Endothelial cell of umbilical vein (primary cell): ENCODE measurements at regions not wholly inside any gene's neighbourhood (a gene's known extent, or its start where the extent isn't known, plus 50 kb on each side); places are given as distances from the start of the nearest gene placed in this dataset.

ENCODE experiments used
- BruUV-seq: library from RNA; stranded (reverse); fragments of 400-500 nt; replicated peaks from 2 replicates; lab custom pipeline; 2021; lab: Mats Ljungman, UMichigan
- CTCF ChIA-PET: fragments of 300-600, 350-600 bp; sonication (Branson Sonifier 250); formaldehyde crosslinking; loops from one replicate; lab custom pipeline; 2021; ENCODE audit warnings: antibody characterized with exemption, inconsistent platforms; lab: Charles Lee
- POLR2A ChIA-PET: fragments of 300-600, 350-600 bp; sonication (Branson Sonifier 250); formaldehyde crosslinking; loops from one replicate; lab custom pipeline; 2021; ENCODE audit warnings: antibody characterized with exemption, inconsistent platforms; lab: Charles Lee
- DNase-seq: peaks from one replicate; pipeline ENCODE4 v3.0.0-alpha.2; 2011; ENCODE audit warnings: low read depth, low spot score
- FAIRE-seq: peaks from 2 replicates; lab custom pipeline; 2011; peaks lifted over from hg19 to GRCh38; lab: Jason Lieb, UNC
- H2AFZ ChIP-seq: 2 replicates; pipeline ENCODE4 v1.6.0; 2012; ENCODE audit warnings: low read depth, low read length, control low read depth, inconsistent platforms
- H3K27ac ChIP-seq: 2 replicates; pipeline ENCODE4 v1.5.1; 2011; ENCODE audit warnings: low read depth, mild to moderate bottlenecking, control low read depth, low read length, moderate library complexity; ENCODE audit not compliant: insufficient read depth
- H3K27me3 ChIP-seq, 2 experiments: 2 replicates each; pipeline versions ENCODE4 v1.6.0 to v1.6.1; 2011; ENCODE audit warnings: low read length in 2 of 2, mixed read lengths in 1 of 2; ENCODE audit not compliant: control insufficient read depth in 2 of 2, insufficient read depth in 2 of 2
- H3K36me3 ChIP-seq, 2 experiments: 2 replicates in 1 of 2; 3 replicates in 1 of 2; pipeline ENCODE4 v1.5.1; 2011; ENCODE audit warnings: low read length in 2 of 2, mild to moderate bottlenecking in 1 of 2, moderate library complexity in 1 of 2; ENCODE audit not compliant: control insufficient read depth in 2 of 2, insufficient read depth in 2 of 2; ENCODE audit errors: extremely low read depth in 1 of 2
- H3K4me1 ChIP-seq: 3 replicates; pipeline ENCODE4 v1.5.1; 2011; ENCODE audit warnings: mild to moderate bottlenecking, low read length; ENCODE audit not compliant: control insufficient read depth, insufficient read depth; ENCODE audit errors: extremely low read depth
- H3K4me2 ChIP-seq: 2 replicates; pipeline ENCODE4 v1.6.1; 2011; ENCODE audit warnings: low read length, control low read depth, mixed read lengths; ENCODE audit not compliant: insufficient read depth
- H3K4me3 ChIP-seq, 3 experiments: fragments of 200-600 bp in 1 of 3; sonication (generic), shearing (Covaris generic) in 1 of 3; replicated peaks in 1 of 3; 2 replicates each; pipeline ENCODE4 v1.5.1; 2011 to 2016; ENCODE audit warnings: control low read depth in 3 of 3, low read length in 3 of 3, mild to moderate bottlenecking in 2 of 3, inconsistent platforms in 1 of 3, low read depth in 1 of 3, moderate library complexity in 1 of 3; ENCODE audit not compliant: insufficient read depth in 1 of 3
- H3K79me2 ChIP-seq: 2 replicates; pipeline ENCODE4 v1.6.0; 2012; ENCODE audit warnings: low read length, inconsistent platforms; ENCODE audit not compliant: control insufficient read depth, insufficient read depth
- H3K9ac ChIP-seq: replicated peaks from 2 replicates; pipeline ENCODE3; 2011; ENCODE audit warnings: low read length, control low read depth; ENCODE audit not compliant: insufficient read depth; ENCODE audit errors: extremely low read depth
- H3K9me1 ChIP-seq: replicated peaks from 3 replicates; pipeline ENCODE4 v1.6.0; 2011; ENCODE audit warnings: mild to moderate bottlenecking, low read length; ENCODE audit not compliant: control insufficient read depth, insufficient read depth; ENCODE audit errors: extremely low read depth
- H3K9me3 ChIP-seq: replicated peaks from 2 replicates; pipeline ENCODE4 v1.5.1; 2012; ENCODE audit warnings: low read length, inconsistent platforms; ENCODE audit not compliant: control insufficient read depth, insufficient read depth
- H4K20me1 ChIP-seq: replicated peaks from 2 replicates; pipeline ENCODE3; 2011; ENCODE audit warnings: mild to moderate bottlenecking, low read length; ENCODE audit not compliant: control insufficient read depth, insufficient read depth; ENCODE audit errors: extremely low read depth
- CTCF ChIP-seq, 2 donors: IDR thresholded peaks; 1 replicate in 1 of 2; 2 replicates in 1 of 2; pipeline ENCODE4 v1.5.1; 2011; ENCODE audit warnings: low read length in 2 of 2, mild to moderate bottlenecking in 2 of 2, moderate library complexity in 2 of 2, control low read depth in 1 of 2, inconsistent platforms in 1 of 2, low read depth in 1 of 2; ENCODE audit not compliant: insufficient read depth in 1 of 2; ENCODE audit errors: extremely low read depth in 1 of 2
- EZH2 ChIP-seq: IDR thresholded peaks from 2 replicates; pipeline ENCODE4 v1.6.1; 2012; ENCODE audit warnings: borderline replicate concordance, low read depth, mild to moderate bottlenecking, moderate library complexity, low read length, inconsistent platforms; ENCODE audit not compliant: severe bottlenecking
- FOS ChIP-seq: IDR thresholded peaks from 2 replicates; pipeline ENCODE4 v1.6.1; 2011; ENCODE audit warnings: mild to moderate bottlenecking, low read length, moderate library complexity, borderline replicate concordance; ENCODE audit not compliant: insufficient read depth
- GATA2 ChIP-seq: IDR thresholded peaks from 2 replicates; pipeline ENCODE4 v1.7.0; 2011; ENCODE audit warnings: low read depth, mild to moderate bottlenecking, moderate library complexity, mixed read lengths, low read length; ENCODE audit not compliant: insufficient read length, insufficient read depth
- JUN ChIP-seq: IDR thresholded peaks from 2 replicates; pipeline ENCODE4 v1.6.1; 2011; ENCODE audit warnings: borderline replicate concordance, low read depth; ENCODE audit not compliant: insufficient read length, insufficient read depth
- MAX ChIP-seq: IDR thresholded peaks from 2 replicates; pipeline ENCODE4 v1.6.1; 2011; ENCODE audit not compliant: insufficient read depth, insufficient read length
- MYC ChIP-seq: IDR thresholded peaks from one replicate; pipeline ENCODE4 v1.6.1; 2011; ENCODE audit warnings: mild to moderate bottlenecking, low read depth, low read length
- POLR2A ChIP-seq: IDR thresholded peaks from 2 replicates; pipeline ENCODE4 v1.6.1; 2012; ENCODE audit warnings: low read depth, mild to moderate bottlenecking, control low read depth, low read length
- POLR2AphosphoS5 ChIP-seq: IDR thresholded peaks from 2 replicates; pipeline ENCODE4 v1.6.1; 2012; ENCODE audit warnings: low read depth, mild to moderate bottlenecking, control low read depth, low read length, moderate library complexity; ENCODE audit not compliant: insufficient read depth
- dilution Hi-C: fragments of 300-500 bp; cut with MboI; formaldehyde crosslinking; loops from one replicate; pipeline ENCODE4 v1.15.0; 2019; ENCODE audit warnings: low sequenced_read_pairs; ENCODE audit not compliant: extremely low pct_ligation_motif_present
- intact Hi-C: fragments of 100-400 bp; cut with micrococcal nuclease; formaldehyde crosslinking; loops from one replicate; pipeline ENCODE4 v1.10.0; 2022

DNA sequence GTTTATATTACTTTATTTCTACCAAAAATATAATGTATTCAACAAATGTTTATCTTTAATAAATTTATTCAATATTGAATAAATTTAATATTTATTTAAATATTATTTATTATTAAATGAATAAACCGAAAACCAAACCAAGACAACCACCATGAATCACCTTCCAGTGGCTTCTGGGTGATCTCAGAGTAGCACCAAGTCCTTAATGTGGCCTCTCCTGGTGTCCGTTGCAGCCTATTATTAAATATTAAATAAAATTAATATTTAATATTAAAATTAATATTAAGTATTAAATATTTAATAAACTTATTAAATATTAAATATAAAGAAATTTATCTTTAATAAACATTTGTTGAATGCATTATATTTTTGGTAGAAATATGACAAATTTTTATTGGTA, 143.3 kb upstream of the PLPP4 start:
- CTCF ChIA-PET: no interaction called here
- dilution Hi-C loops: no loop called here

DNA sequence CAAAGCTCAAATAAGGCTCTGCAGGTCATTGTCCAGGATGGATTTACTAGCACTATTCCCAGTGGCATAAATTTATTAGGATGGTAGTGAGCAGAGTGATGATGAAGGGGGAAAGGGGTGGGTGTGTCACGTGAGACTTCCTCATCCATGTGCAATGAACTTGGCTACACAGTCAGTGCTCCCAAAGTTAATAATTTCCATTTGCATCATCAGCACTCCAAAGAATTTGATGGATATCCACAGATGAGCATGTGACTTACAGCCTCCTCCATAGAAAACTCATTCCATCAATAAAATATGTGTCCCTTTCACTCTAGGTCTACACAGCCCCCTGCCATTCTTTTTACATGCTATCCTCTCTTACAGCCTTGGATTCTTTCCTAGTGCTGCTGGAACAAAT, 142.6 kb upstream of the PLPP4 start:
- Histone ChIP-seq H3K4me3 (no peak overlapping the region), H3K4me2 (no peak overlapping the region), H3K9ac (no peak overlapping the region), H3K27ac (no peak overlapping the region), H2AFZ (no peak overlapping the region), H3K27me3 (peaks cover 2 to 3% of the 10 kb centered on the region in 2 experiments), H4K20me1 (no peaks in the 10 kb centered on the region), H3K4me1 (no peaks in the 10 kb centered on the region), H3K79me2 (no peaks in the 10 kb centered on the region), H3K36me3 (no peaks in the 10 kb centered on the region), H3K9me1 (no peaks in the 10 kb centered on the region), H3K9me3 (no peaks in the 10 kb centered on the region)
- ChIA-PET POLR2A (no interaction called here), CTCF (no interaction called here)
- BruUV-seq: no TSS peak
- no peak for FAIRE-seq
- intact Hi-C loops (no loop called here), dilution Hi-C loops (no loop called here)
- DNase-seq: no peak
- TF ChIP-seq POLR2A (no peak), JUN (no peak), MYC (no peak), POLR2AphosphoS5 (no peak), EZH2 (no peak), MAX (no peak), GATA2 (no peak), CTCF (IDR thresholded peaks at IDR 0.05; ENCODE audit: extremely low read depth in 1 of 2, insufficient read depth in 1 of 2, low read depth in 1 of 2, low read length in 2 of 2) (no peak), FOS (no peak)

More for the DNA sequence above, 143.3 kb upstream of the PLPP4 start:
- Histone ChIP-seq H4K20me1 (no peaks in the 10 kb centered on the region), H3K9me3 (no peaks in the 10 kb centered on the region), H2AFZ (no peak overlapping the region), H3K27ac (no peak overlapping the region), H3K4me3 (no peak overlapping the region), H3K4me1 (no peaks in the 10 kb centered on the region), H3K36me3 (no peaks in the 10 kb centered on the region), H3K27me3 (peaks cover 1 to 2% of the 10 kb centered on the region in 2 experiments), H3K9ac (no peak overlapping the region), H3K9me1 (no peaks in the 10 kb centered on the region), H3K79me2 (no peaks in the 10 kb centered on the region), H3K4me2 (no peak overlapping the region)
- intact Hi-C loops: no loop called here
- DNase-seq (no peak), FAIRE-seq (no peak)
- POLR2A ChIA-PET: no interaction called here
- TF ChIP-seq POLR2A (no peak), POLR2AphosphoS5 (no peak), GATA2 (no peak)
- BruUV-seq: no TSS peak
